HG03108 (cell line): ENCODE measurements at regions not wholly inside any gene's neighbourhood (a gene's known extent, or its start where the extent isn't known, plus 50 kb on each side); places are given as distances from the start of the nearest gene placed in this dataset.

Experiments used
- ATAC-seq: cut with Tn5 transposase; IDR thresholded peaks from one replicate; pipeline ENCODE4 v1.9.1; 2021; ENCODE audit warnings: moderate library complexity; ENCODE audit not compliant: unreplicated experiment

- no peak for ATAC-seq
These were observed 178.5 kb downstream of the DLEU7 start for GRCh38 chr13:50664951-50665350.

GRCh38 chr13:50668049-50668448, 175.4 kb downstream of the DLEU7 start:
- ATAC-seq, result no peak

GRCh38 chr13:50668691-50669271, 174.7 kb downstream of the DLEU7 start:
- no peak for ATAC-seq

- ATAC-seq, result no peak
These were observed 173.2 kb downstream of the DLEU7 start for GRCh38 chr13:50670272-50670671.

GRCh38 chr13:50670847-50671496, 172.5 kb downstream of the DLEU7 start:
- ATAC-seq, result no peak

- ATAC-seq, result no peak
These were observed 172.0 kb downstream of the DLEU7 start for GRCh38 chr13:50671497-50671850.

GRCh38 chr13:50672025-50672424, 171.5 kb downstream of the DLEU7 start:
- no peak for ATAC-seq

- no peak for ATAC-seq
These were observed 167.8 kb downstream of the DLEU7 start for GRCh38 chr13:50675651-50676050.

- ATAC-seq, result no peak
These were observed 166.9 kb downstream of the DLEU7 start for GRCh38 chr13:50676602-50677001.

- no peak for ATAC-seq
These were observed 166.2 kb downstream of the DLEU7 start for GRCh38 chr13:50677258-50677657.

GRCh38 chr13:50677687-50678463, 165.6 kb downstream of the DLEU7 start:
- no peak for ATAC-seq

- no peak for ATAC-seq
These were observed 164.9 kb downstream of the DLEU7 start for GRCh38 chr13:50678464-50679162.

- no peak for ATAC-seq
These were observed 164.2 kb downstream of the DLEU7 start for GRCh38 chr13:50679321-50679720.

- ATAC-seq, result no peak
These were observed 161.5 kb downstream of the DLEU7 start for GRCh38 chr13:50682002-50682401.

- no peak for ATAC-seq
These were observed 160.5 kb downstream of the DLEU7 start for GRCh38 chr13:50682966-50683365.

GRCh38 chr13:50684366-50684765, 159.1 kb downstream of the DLEU7 start:
- no peak for ATAC-seq

- ATAC-seq, result no peak
These were observed 158.0 kb downstream of the DLEU7 start for GRCh38 chr13:50685491-50685890.

GRCh38 chr13:50685956-50686355, 157.5 kb downstream of the DLEU7 start:
- ATAC-seq, result no peak

GRCh38 chr13:50686551-50686950, 156.9 kb downstream of the DLEU7 start:
- ATAC-seq, result no peak

- no peak for ATAC-seq
These were observed 155.9 kb downstream of the DLEU7 start for GRCh38 chr13:50687545-50687944.

GRCh38 chr13:50690006-50690405, 153.5 kb downstream of the DLEU7 start:
- ATAC-seq, result no peak
